ENCODE measurements at regions not wholly inside any gene's neighbourhood (a gene's known extent, or its start where the extent isn't known, plus 50 kb on each side); places are given as distances from the start of the nearest gene placed in this dataset.
A peak's percentile ranks its signal among the peaks of the same experiment; 100 is the strongest.

DNA sequence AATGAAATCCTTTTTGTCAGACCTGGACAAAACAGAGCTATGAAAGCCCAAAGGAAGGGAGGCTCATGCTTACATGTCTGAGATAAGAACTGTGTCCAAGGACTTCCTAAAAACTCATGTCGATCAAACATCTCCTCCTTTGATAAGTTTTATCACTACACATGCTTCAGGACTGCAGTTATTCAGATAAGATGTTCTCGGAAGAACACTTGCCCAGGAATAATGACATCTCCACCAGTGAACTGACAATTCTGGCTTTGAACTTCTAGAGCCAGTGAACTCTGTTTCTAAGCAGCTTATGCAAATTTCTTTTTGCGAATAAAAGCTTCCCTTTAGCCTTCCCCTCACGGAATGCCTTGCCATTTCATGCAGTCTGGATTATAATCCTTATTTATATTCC is 561.6 kb downstream of the TBC1D4 start (continued):
- peak; percentile 59; the same call in 1 of the 2 replicates for TF ChIP-seq PML (IDR thresholded peaks at IDR 0.05; ENCODE audit: low read length)
- TF ChIP-seq RBM22 (IDR thresholded peaks at IDR 0.05; ENCODE audit: low read depth, low read length, poor library complexity, severe bottlenecking), result no peak
- peak; percentile 80 for TF ChIP-seq TAL1 (IDR thresholded peaks at IDR 0.05)
- TF ChIP-seq ZNF707 (CRISPR knock-in tag; conservative IDR thresholded peaks at IDR 0.05), result no peak
- TF ChIP-seq SNRNP70 (optimal IDR thresholded peaks at IDR 0.05; ENCODE audit: low read depth, low read length), result no peak
- TF ChIP-seq ZKSCAN8 (CRISPR knock-in tag; IDR thresholded peaks at IDR 0.05), result no peak
- no peak for TF ChIP-seq EHMT2 (IDR thresholded peaks at IDR 0.05)
- TF ChIP-seq ZNF277 (CRISPR knock-in tag; IDR thresholded peaks at IDR 0.05; ENCODE audit: borderline replicate concordance), result no peak
- peak; percentile 46; the same call in 1 of the 2 replicates for TF ChIP-seq MYC (IDR thresholded peaks at IDR 0.05; ENCODE audit: low read depth, low read length)
- no peak for TF ChIP-seq MYC (CRISPR knock-in tag; IDR thresholded peaks at IDR 0.05; ENCODE audit: borderline replicate concordance, low read depth)
- TF ChIP-seq, protein P1, sequence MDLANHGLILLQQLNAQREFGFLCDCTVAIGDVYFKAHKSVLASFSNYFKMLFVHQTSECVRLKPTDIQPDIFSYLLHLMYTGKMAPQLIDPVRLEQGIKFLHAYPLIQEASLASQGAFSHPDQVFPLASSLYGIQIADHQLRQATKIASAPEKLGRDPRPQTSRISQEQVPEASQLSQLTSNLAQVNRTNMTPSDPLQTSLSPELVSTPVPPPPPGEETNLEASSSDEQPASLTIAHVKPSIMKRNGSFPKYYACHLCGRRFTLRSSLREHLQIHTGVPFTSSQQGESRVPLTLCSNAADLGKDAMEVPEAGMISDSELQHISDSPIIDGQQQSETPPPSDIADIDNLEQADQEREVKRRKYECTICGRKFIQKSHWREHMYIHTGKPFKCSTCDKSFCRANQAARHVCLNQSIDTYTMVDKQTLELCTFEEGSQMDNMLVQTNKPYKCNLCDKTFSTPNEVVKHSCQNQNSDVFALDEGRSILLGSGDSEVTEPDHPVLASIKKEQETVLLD (IDR thresholded peaks at IDR 0.05), result peak; percentile 57; the same call in 1 of the 2 replicates
- 0 out of 2 replicates have a peak, but pooled peaks have one; percentile 33 for TF ChIP-seq HDAC2 (IDR thresholded peaks at IDR 0.05)
- no peak for TF ChIP-seq ZNF12 (CRISPR knock-in tag; IDR thresholded peaks at IDR 0.05)
- TF ChIP-seq L3MBTL2 (IDR thresholded peaks at IDR 0.05), result no peak
- TF ChIP-seq CCNT2 (IDR thresholded peaks at IDR 0.05; ENCODE audit: borderline replicate concordance, extremely low read depth, insufficient read length, low read depth, low read length), result peak; percentile 68
- TF ChIP-seq NFIX (CRISPR knock-in tag; IDR thresholded peaks at IDR 0.05; ENCODE audit: low read depth), result no peak
- 0 out of 2 replicates have a peak, but pooled peaks have one; percentile 44 for TF ChIP-seq TCF7 (IDR thresholded peaks at IDR 0.05; ENCODE audit: borderline replicate concordance)
- TF ChIP-seq CEBPG (CRISPR knock-in tag; IDR thresholded peaks at IDR 0.05), result no peak
- TF ChIP-seq CEBPG (tag; conservative IDR thresholded peaks at IDR 0.05 in 1 of 2, IDR thresholded peaks at IDR 0.05 in 1 of 2), result no peak
- TF ChIP-seq HSF4 (CRISPR knock-in tag; IDR thresholded peaks at IDR 0.05; ENCODE audit: borderline replicate concordance), result no peak
- TF ChIP-seq THRAP3 (IDR thresholded peaks at IDR 0.05; ENCODE audit: borderline replicate concordance), result no peak
- no peak for TF ChIP-seq CBFB (CRISPR knock-in tag; IDR thresholded peaks at IDR 0.05)
- no peak for TF ChIP-seq ZBTB8A (IDR thresholded peaks at IDR 0.05; ENCODE audit: partially characterized antibody)
- no peak for TF ChIP-seq SMAD2 (IDR thresholded peaks at IDR 0.05; ENCODE audit: low read depth, low read length)
- TF ChIP-seq, protein P2, sequence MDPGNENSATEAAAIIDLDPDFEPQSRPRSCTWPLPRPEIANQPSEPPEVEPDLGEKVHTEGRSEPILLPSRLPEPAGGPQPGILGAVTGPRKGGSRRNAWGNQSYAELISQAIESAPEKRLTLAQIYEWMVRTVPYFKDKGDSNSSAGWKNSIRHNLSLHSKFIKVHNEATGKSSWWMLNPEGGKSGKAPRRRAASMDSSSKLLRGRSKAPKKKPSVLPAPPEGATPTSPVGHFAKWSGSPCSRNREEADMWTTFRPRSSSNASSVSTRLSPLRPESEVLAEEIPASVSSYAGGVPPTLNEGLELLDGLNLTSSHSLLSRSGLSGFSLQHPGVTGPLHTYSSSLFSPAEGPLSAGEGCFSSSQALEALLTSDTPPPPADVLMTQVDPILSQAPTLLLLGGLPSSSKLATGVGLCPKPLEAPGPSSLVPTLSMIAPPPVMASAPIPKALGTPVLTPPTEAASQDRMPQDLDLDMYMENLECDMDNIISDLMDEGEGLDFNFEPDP (CRISPR knock-in tag; IDR thresholded peaks at IDR 0.05), result no peak
- TF ChIP-seq MCM2 (IDR thresholded peaks at IDR 0.05; ENCODE audit: low read depth), result no peak
- TF ChIP-seq FOXM1 (IDR thresholded peaks at IDR 0.05; ENCODE audit: low read depth), result peak; percentile 80
- no peak for TF ChIP-seq FOXM1 (CRISPR knock-in tag; IDR thresholded peaks at IDR 0.05; ENCODE audit: low read depth)
- TF ChIP-seq SOX6 (IDR thresholded peaks at IDR 0.05), result peak; percentile 73

Measured in K562 (cell line).